H9 (cell line): ENCODE measurements at regions not wholly inside any gene's neighbourhood (a gene's known extent, or its start where the extent isn't known, plus 50 kb on each side); places are given as distances from the start of the nearest gene placed in this dataset.

Source experiments
- DNase-seq: peaks from one replicate; pipeline ENCODE4 v3.0.0-alpha.2; 2017
- H2AFZ ChIP-seq: one replicate; pipeline ENCODE4 v1.6.1; 2013; ENCODE audit warnings: mild to moderate bottlenecking, low read length, control low read depth, moderate library complexity
- H2AK5ac ChIP-seq: 2 replicates; pipeline ENCODE4 v1.6.1; 2013; ENCODE audit warnings: low read length, control low read depth, mixed read lengths; ENCODE audit not compliant: insufficient read length
- H2BK120ac ChIP-seq: one replicate; pipeline ENCODE4 v1.6.1; 2013; ENCODE audit warnings: low read depth, mild to moderate bottlenecking, low read length, control low read depth, inconsistent platforms; ENCODE audit not compliant: poor library complexity, severe bottlenecking
- H2BK12ac ChIP-seq: 2 replicates; pipeline ENCODE4 v1.6.1; 2013; ENCODE audit warnings: low read length, control low read depth, mixed read lengths, low read depth; ENCODE audit not compliant: insufficient read length
- H2BK15ac ChIP-seq: 2 replicates; pipeline ENCODE4 v1.6.1; 2013; ENCODE audit warnings: low read depth, low read length, control low read depth
- H2BK20ac ChIP-seq: one replicate; pipeline ENCODE4 v1.6.1; 2013; ENCODE audit warnings: low read depth, mild to moderate bottlenecking, low read length, control low read depth, inconsistent platforms; ENCODE audit not compliant: poor library complexity, severe bottlenecking
- H2BK5ac ChIP-seq: 2 replicates; pipeline ENCODE4 v1.6.1; 2013; ENCODE audit warnings: low read length, control low read depth, mixed read lengths; ENCODE audit not compliant: insufficient read length
- H3K14ac ChIP-seq: 2 replicates; pipeline ENCODE4 v1.6.1; 2013; ENCODE audit warnings: low read length, control low read depth; ENCODE audit not compliant: insufficient read depth
- H3K18ac ChIP-seq: 2 replicates; pipeline ENCODE4 v1.6.1; 2013; ENCODE audit warnings: low read depth, mild to moderate bottlenecking, mixed read lengths, low read length, control low read depth; ENCODE audit not compliant: insufficient read length
- H3K23ac ChIP-seq: 2 replicates; pipeline ENCODE4 v1.6.1; 2013; ENCODE audit warnings: low read length, control low read depth, mixed read lengths, low read depth; ENCODE audit not compliant: insufficient read length
- H3K23me2 ChIP-seq: 2 replicates; pipeline ENCODE4 v1.6.1; 2013; ENCODE audit warnings: low read depth, mild to moderate bottlenecking, mixed read lengths, low read length, control low read depth; ENCODE audit not compliant: insufficient read length, poor library complexity, severe bottlenecking
- H3K27ac ChIP-seq: 2 replicates; pipeline ENCODE4 v1.5.1; 2013; ENCODE audit warnings: low read length, control low read depth, mixed read lengths, low read depth; ENCODE audit not compliant: insufficient read length
- H3K27me3 ChIP-seq: 2 replicates; pipeline ENCODE4 v1.6.1; 2013; ENCODE audit warnings: low read length, control low read depth, inconsistent platforms; ENCODE audit not compliant: insufficient read depth
- H3K4ac ChIP-seq: 2 replicates; pipeline ENCODE4 v1.6.1; 2013; ENCODE audit warnings: low read depth, mild to moderate bottlenecking, control low read depth, inconsistent platforms, low read length, moderate library complexity
- H3K4me1 ChIP-seq: 2 replicates; pipeline ENCODE4 v1.6.1; 2013; ENCODE audit warnings: low read length, control low read depth, inconsistent platforms; ENCODE audit not compliant: insufficient read depth
- H3K4me2 ChIP-seq: 2 replicates; pipeline ENCODE4 v1.6.1; 2013; ENCODE audit warnings: low read length, control low read depth, mixed read lengths; ENCODE audit not compliant: insufficient read length, insufficient read depth
- H3K56ac ChIP-seq: 2 replicates; pipeline ENCODE4 v1.6.1; 2013; ENCODE audit warnings: low read depth, mild to moderate bottlenecking, mixed read lengths, low read length, control low read depth; ENCODE audit not compliant: insufficient read length
- H3K79me1 ChIP-seq: 2 replicates; pipeline ENCODE4 v1.6.1; 2013; ENCODE audit warnings: low read depth, mild to moderate bottlenecking, moderate library complexity, low read length, control low read depth, inconsistent platforms; ENCODE audit not compliant: insufficient read depth, poor library complexity, severe bottlenecking
- H3K79me2 ChIP-seq: 2 replicates; pipeline ENCODE4 v1.6.1; 2013; ENCODE audit warnings: low read length, control low read depth, inconsistent platforms; ENCODE audit not compliant: insufficient read depth
- H3K9ac ChIP-seq: 2 replicates; pipeline ENCODE4 v1.6.1; 2013; ENCODE audit warnings: low read length, control low read depth, mixed read lengths; ENCODE audit not compliant: insufficient read length; ENCODE audit errors: extremely low read depth
- H3K9me3 ChIP-seq: one replicate; pipeline ENCODE4 v1.6.1; 2013; ENCODE audit warnings: low read depth, low read length, inconsistent platforms; ENCODE audit not compliant: control insufficient read depth
- H3T11ph ChIP-seq: one replicate; pipeline ENCODE4 v1.6.1; 2013; ENCODE audit warnings: mild to moderate bottlenecking, low read length, control low read depth, inconsistent platforms
- H4K20me1 ChIP-seq: one replicate; pipeline ENCODE4 v1.6.1; 2013; ENCODE audit not compliant: control insufficient read depth, insufficient read length, insufficient read depth
- H4K5ac ChIP-seq: 2 replicates; pipeline ENCODE4 v1.6.1; 2013; ENCODE audit warnings: low read depth, mild to moderate bottlenecking, mixed read lengths, low read length, control low read depth; ENCODE audit not compliant: insufficient read length
- H4K8ac ChIP-seq: replicated peaks from 2 replicates; pipeline ENCODE4 v1.6.1; 2013; ENCODE audit warnings: low read length, control low read depth, mixed read lengths, low read depth; ENCODE audit not compliant: insufficient read length
- H4K91ac ChIP-seq: 2 replicates; pipeline ENCODE4 v1.6.1; 2013; ENCODE audit warnings: low read depth, mild to moderate bottlenecking, moderate library complexity, mixed read lengths, low read length, control low read depth; ENCODE audit not compliant: insufficient read length
- H3K27ac Mint-ChIP-seq, 3 experiments: 2 replicates in 2 of 3; 3 replicates in 1 of 3; pipeline ENCODE4 v1.8.0; 2020 to 2021; ENCODE audit warnings: mixed read lengths in 3 of 3, mild to moderate bottlenecking in 1 of 3, moderate library complexity in 1 of 3
- H3K27me3 Mint-ChIP-seq: 2 replicates; pipeline ENCODE4 v1.8.0; 2021; ENCODE audit warnings: low read depth, mild to moderate bottlenecking, moderate library complexity, mixed read lengths
- H3K36me3 Mint-ChIP-seq, 3 experiments: 2 replicates in 2 of 3; 3 replicates in 1 of 3; pipeline ENCODE4 v1.8.0; 2020 to 2021; ENCODE audit warnings: low read depth in 3 of 3, mixed read lengths in 3 of 3; ENCODE audit not compliant: insufficient read depth in 1 of 3
- H3K4me1 Mint-ChIP-seq, 2 experiments: 2 replicates each; pipeline ENCODE4 v1.8.0; 2020; ENCODE audit warnings: mixed read lengths in 2 of 2
- H3K4me3 Mint-ChIP-seq, 2 experiments: 2 replicates in 1 of 2; 3 replicates in 1 of 2; pipeline ENCODE4 v1.8.0; 2020 to 2021; ENCODE audit warnings: mild to moderate bottlenecking in 2 of 2, mixed read lengths in 2 of 2, moderate library complexity in 1 of 2
- H3K9me3 Mint-ChIP-seq, 2 experiments: 2 replicates in 1 of 2; 3 replicates in 1 of 2; pipeline ENCODE4 v1.8.0; 2020; ENCODE audit warnings: mild to moderate bottlenecking in 2 of 2, mixed read lengths in 2 of 2, moderate library complexity in 1 of 2
- WGBS: extraction: QIAGEN DNeasy Blood & Tissue Kit; methylation state at CpG from one replicate; pipeline ENCODE4 v1.1.7; 2013; ENCODE audit warnings: missing lambda C conversion rate, low lambda C conversion rate, mixed read lengths; ENCODE audit not compliant: insufficient read length; ENCODE audit errors: extremely low coverage; 5-methylcytosine and 5-hydroxymethylcytosine counted together
- TF ChIP-seq, protein P1 (sequence below): fragments of 200-600 bp; sonication (generic); conservative IDR thresholded peaks from 3 replicates; pipeline ENCODE4 v1.8.0; 2021; ENCODE audit warnings: antibody characterized with exemption, mild to moderate bottlenecking

DNA sequence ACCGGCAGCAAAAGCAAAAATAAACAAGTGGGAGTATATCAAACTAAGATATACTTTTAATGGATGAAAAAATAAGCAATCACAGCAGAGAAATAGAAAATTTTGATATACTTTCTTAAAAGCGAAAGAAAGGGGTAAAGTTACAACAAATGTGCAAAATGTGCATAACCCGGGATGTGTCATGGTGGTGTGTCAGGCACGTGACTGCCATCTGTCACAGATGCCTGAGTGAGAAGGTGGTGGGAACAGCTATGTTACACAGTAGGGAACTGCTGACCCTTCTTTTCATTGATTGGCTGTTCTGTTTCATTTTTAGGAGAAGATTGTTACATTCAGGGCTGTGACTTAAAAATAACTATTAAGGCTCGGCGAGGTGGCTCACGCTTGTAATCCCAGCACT, 168.1 kb upstream of the PELI2 start:
- Histone ChIP-seq H2BK15ac (no peak overlapping the region), H3T11ph (no peak overlapping the region), H3K79me1 (no peaks in the 10 kb centered on the region), H3K4me1 (no peaks in the 10 kb centered on the region), H2BK5ac (no peak overlapping the region), H3K4ac (no peak overlapping the region), H2AK5ac (no peak overlapping the region), H3K18ac (no peak overlapping the region), H3K4me2 (no peak overlapping the region), H3K23me2 (no peaks in the 10 kb centered on the region), H2AFZ (no peak overlapping the region), H3K23ac (no peak overlapping the region), H3K9me3 (no peaks in the 10 kb centered on the region), H2BK12ac (no peak overlapping the region), H3K56ac (no peak overlapping the region), H2BK20ac (no peak overlapping the region), H3K9ac (no peak overlapping the region), H4K91ac (no peak overlapping the region), H3K79me2 (no peaks in the 10 kb centered on the region), H3K14ac (no peak overlapping the region), H4K5ac (no peak overlapping the region), H2BK120ac (no peak overlapping the region), H4K8ac (no peak overlapping the region), H3K27ac (no peak overlapping the region), H3K27me3 (no peaks in the 10 kb centered on the region), H4K20me1 (no peaks in the 10 kb centered on the region)
- Mint-ChIP-seq H3K4me3 (no peak overlapping the region), H3K9me3 (peaks cover 2 to 7% of the 10 kb centered on the region in 2 experiments; a peak in 2 of 5 replicates), H3K27me3 (no peaks in the 10 kb centered on the region), H3K27ac (no peak overlapping the region), H3K36me3 (no peaks in the 10 kb centered on the region; a peak in 1 of 7 replicates), H3K4me1 (peaks cover 10 to 11% of the 10 kb centered on the region in 2 experiments)
- no peak for DNase-seq
- no CpG with 5 or more reads among the region's 7 CpGs for WGBS
- TF ChIP-seq, protein P1, sequence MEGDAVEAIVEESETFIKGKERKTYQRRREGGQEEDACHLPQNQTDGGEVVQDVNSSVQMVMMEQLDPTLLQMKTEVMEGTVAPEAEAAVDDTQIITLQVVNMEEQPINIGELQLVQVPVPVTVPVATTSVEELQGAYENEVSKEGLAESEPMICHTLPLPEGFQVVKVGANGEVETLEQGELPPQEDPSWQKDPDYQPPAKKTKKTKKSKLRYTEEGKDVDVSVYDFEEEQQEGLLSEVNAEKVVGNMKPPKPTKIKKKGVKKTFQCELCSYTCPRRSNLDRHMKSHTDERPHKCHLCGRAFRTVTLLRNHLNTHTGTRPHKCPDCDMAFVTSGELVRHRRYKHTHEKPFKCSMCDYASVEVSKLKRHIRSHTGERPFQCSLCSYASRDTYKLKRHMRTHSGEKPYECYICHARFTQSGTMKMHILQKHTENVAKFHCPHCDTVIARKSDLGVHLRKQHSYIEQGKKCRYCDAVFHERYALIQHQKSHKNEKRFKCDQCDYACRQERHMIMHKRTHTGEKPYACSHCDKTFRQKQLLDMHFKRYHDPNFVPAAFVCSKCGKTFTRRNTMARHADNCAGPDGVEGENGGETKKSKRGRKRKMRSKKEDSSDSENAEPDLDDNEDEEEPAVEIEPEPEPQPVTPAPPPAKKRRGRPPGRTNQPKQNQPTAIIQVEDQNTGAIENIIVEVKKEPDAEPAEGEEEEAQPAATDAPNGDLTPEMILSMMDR: no peak
